Endothelial cell of umbilical vein (primary cell): ENCODE measurements at regions not wholly inside any gene's neighbourhood (a gene's known extent, or its start where the extent isn't known, plus 50 kb on each side); places are given as distances from the start of the nearest gene placed in this dataset.

ENCODE experiments used
- BruUV-seq: library from RNA; stranded (reverse); fragments of 400-500 nt; replicated peaks from 2 replicates; lab custom pipeline; 2021; lab: Mats Ljungman, UMichigan
- CTCF ChIA-PET: fragments of 300-600, 350-600 bp; sonication (Branson Sonifier 250); formaldehyde crosslinking; loops from one replicate; lab custom pipeline; 2021; ENCODE audit warnings: antibody characterized with exemption, inconsistent platforms; lab: Charles Lee
- POLR2A ChIA-PET: fragments of 300-600, 350-600 bp; sonication (Branson Sonifier 250); formaldehyde crosslinking; loops from one replicate; lab custom pipeline; 2021; ENCODE audit warnings: antibody characterized with exemption, inconsistent platforms; lab: Charles Lee
- DNase-seq: peaks from one replicate; pipeline ENCODE4 v3.0.0-alpha.2; 2011; ENCODE audit warnings: low read depth, low spot score
- FAIRE-seq: peaks from 2 replicates; lab custom pipeline; 2011; peaks lifted over from hg19 to GRCh38; lab: Jason Lieb, UNC
- H2AFZ ChIP-seq: 2 replicates; pipeline ENCODE4 v1.6.0; 2012; ENCODE audit warnings: low read depth, low read length, control low read depth, inconsistent platforms
- H3K27ac ChIP-seq: 2 replicates; pipeline ENCODE4 v1.5.1; 2011; ENCODE audit warnings: low read depth, mild to moderate bottlenecking, control low read depth, low read length, moderate library complexity; ENCODE audit not compliant: insufficient read depth
- H3K27me3 ChIP-seq, 2 experiments: 2 replicates each; pipeline versions ENCODE4 v1.6.0 to v1.6.1; 2011; ENCODE audit warnings: low read length in 2 of 2, mixed read lengths in 1 of 2; ENCODE audit not compliant: control insufficient read depth in 2 of 2, insufficient read depth in 2 of 2
- H3K36me3 ChIP-seq, 2 experiments: 2 replicates in 1 of 2; 3 replicates in 1 of 2; pipeline ENCODE4 v1.5.1; 2011; ENCODE audit warnings: low read length in 2 of 2, mild to moderate bottlenecking in 1 of 2, moderate library complexity in 1 of 2; ENCODE audit not compliant: control insufficient read depth in 2 of 2, insufficient read depth in 2 of 2; ENCODE audit errors: extremely low read depth in 1 of 2
- H3K4me1 ChIP-seq: 3 replicates; pipeline ENCODE4 v1.5.1; 2011; ENCODE audit warnings: mild to moderate bottlenecking, low read length; ENCODE audit not compliant: control insufficient read depth, insufficient read depth; ENCODE audit errors: extremely low read depth
- H3K4me2 ChIP-seq: 2 replicates; pipeline ENCODE4 v1.6.1; 2011; ENCODE audit warnings: low read length, control low read depth, mixed read lengths; ENCODE audit not compliant: insufficient read depth
- H3K4me3 ChIP-seq, 3 experiments: fragments of 200-600 bp in 1 of 3; sonication (generic), shearing (Covaris generic) in 1 of 3; replicated peaks in 1 of 3; 2 replicates each; pipeline ENCODE4 v1.5.1; 2011 to 2016; ENCODE audit warnings: control low read depth in 3 of 3, low read length in 3 of 3, mild to moderate bottlenecking in 2 of 3, inconsistent platforms in 1 of 3, low read depth in 1 of 3, moderate library complexity in 1 of 3; ENCODE audit not compliant: insufficient read depth in 1 of 3
- H3K79me2 ChIP-seq: 2 replicates; pipeline ENCODE4 v1.6.0; 2012; ENCODE audit warnings: low read length, inconsistent platforms; ENCODE audit not compliant: control insufficient read depth, insufficient read depth
- H3K9ac ChIP-seq: replicated peaks from 2 replicates; pipeline ENCODE3; 2011; ENCODE audit warnings: low read length, control low read depth; ENCODE audit not compliant: insufficient read depth; ENCODE audit errors: extremely low read depth
- H3K9me1 ChIP-seq: replicated peaks from 3 replicates; pipeline ENCODE4 v1.6.0; 2011; ENCODE audit warnings: mild to moderate bottlenecking, low read length; ENCODE audit not compliant: control insufficient read depth, insufficient read depth; ENCODE audit errors: extremely low read depth
- H3K9me3 ChIP-seq: replicated peaks from 2 replicates; pipeline ENCODE4 v1.5.1; 2012; ENCODE audit warnings: low read length, inconsistent platforms; ENCODE audit not compliant: control insufficient read depth, insufficient read depth
- H4K20me1 ChIP-seq: replicated peaks from 2 replicates; pipeline ENCODE3; 2011; ENCODE audit warnings: mild to moderate bottlenecking, low read length; ENCODE audit not compliant: control insufficient read depth, insufficient read depth; ENCODE audit errors: extremely low read depth
- CTCF ChIP-seq, 2 donors: IDR thresholded peaks; 1 replicate in 1 of 2; 2 replicates in 1 of 2; pipeline ENCODE4 v1.5.1; 2011; ENCODE audit warnings: low read length in 2 of 2, mild to moderate bottlenecking in 2 of 2, moderate library complexity in 2 of 2, control low read depth in 1 of 2, inconsistent platforms in 1 of 2, low read depth in 1 of 2; ENCODE audit not compliant: insufficient read depth in 1 of 2; ENCODE audit errors: extremely low read depth in 1 of 2
- EZH2 ChIP-seq: IDR thresholded peaks from 2 replicates; pipeline ENCODE4 v1.6.1; 2012; ENCODE audit warnings: borderline replicate concordance, low read depth, mild to moderate bottlenecking, moderate library complexity, low read length, inconsistent platforms; ENCODE audit not compliant: severe bottlenecking
- FOS ChIP-seq: IDR thresholded peaks from 2 replicates; pipeline ENCODE4 v1.6.1; 2011; ENCODE audit warnings: mild to moderate bottlenecking, low read length, moderate library complexity, borderline replicate concordance; ENCODE audit not compliant: insufficient read depth
- GATA2 ChIP-seq: IDR thresholded peaks from 2 replicates; pipeline ENCODE4 v1.7.0; 2011; ENCODE audit warnings: low read depth, mild to moderate bottlenecking, moderate library complexity, mixed read lengths, low read length; ENCODE audit not compliant: insufficient read length, insufficient read depth
- JUN ChIP-seq: IDR thresholded peaks from 2 replicates; pipeline ENCODE4 v1.6.1; 2011; ENCODE audit warnings: borderline replicate concordance, low read depth; ENCODE audit not compliant: insufficient read length, insufficient read depth
- MAX ChIP-seq: IDR thresholded peaks from 2 replicates; pipeline ENCODE4 v1.6.1; 2011; ENCODE audit not compliant: insufficient read depth, insufficient read length
- MYC ChIP-seq: IDR thresholded peaks from one replicate; pipeline ENCODE4 v1.6.1; 2011; ENCODE audit warnings: mild to moderate bottlenecking, low read depth, low read length
- POLR2A ChIP-seq: IDR thresholded peaks from 2 replicates; pipeline ENCODE4 v1.6.1; 2012; ENCODE audit warnings: low read depth, mild to moderate bottlenecking, control low read depth, low read length
- POLR2AphosphoS5 ChIP-seq: IDR thresholded peaks from 2 replicates; pipeline ENCODE4 v1.6.1; 2012; ENCODE audit warnings: low read depth, mild to moderate bottlenecking, control low read depth, low read length, moderate library complexity; ENCODE audit not compliant: insufficient read depth
- dilution Hi-C: fragments of 300-500 bp; cut with MboI; formaldehyde crosslinking; loops from one replicate; pipeline ENCODE4 v1.15.0; 2019; ENCODE audit warnings: low sequenced_read_pairs; ENCODE audit not compliant: extremely low pct_ligation_motif_present
- intact Hi-C: fragments of 100-400 bp; cut with micrococcal nuclease; formaldehyde crosslinking; loops from one replicate; pipeline ENCODE4 v1.10.0; 2022

- ChIA-PET POLR2A (no interaction called here), CTCF (no interaction called here)
- BruUV-seq, result no TSS peak
- no peak for DNase-seq
- Histone ChIP-seq H3K9ac (no peak overlapping the region), H3K9me1 (no peaks in the 10 kb centered on the region), H3K4me3 (no peak overlapping the region), H2AFZ (no peak overlapping the region), H3K27me3 (peaks cover 0 to under 1% of the 10 kb centered on the region in 2 experiments), H3K36me3 (no peaks in the 10 kb centered on the region), H3K9me3 (no peaks in the 10 kb centered on the region), H3K27ac (no peak overlapping the region), H3K79me2 (no peaks in the 10 kb centered on the region), H3K4me2 (no peak overlapping the region), H3K4me1 (no peaks in the 10 kb centered on the region), H4K20me1 (no peaks in the 10 kb centered on the region)
- intact Hi-C loops (no loop called here), dilution Hi-C loops (no loop called here)
- TF ChIP-seq GATA2 (no peak), POLR2A (no peak), JUN (no peak), CTCF (IDR thresholded peaks at IDR 0.05; ENCODE audit: extremely low read depth in 1 of 2, insufficient read depth in 1 of 2, low read depth in 1 of 2, low read length in 2 of 2) (no peak), MAX (no peak), POLR2AphosphoS5 (no peak), EZH2 (no peak), MYC (no peak), FOS (no peak)
- FAIRE-seq, result no peak
Observed at GRCh38 chr13:75153834-75154233, 328.1 kb downstream of the TBC1D4 start.
